ENCODE measurements at regions not wholly inside any gene's neighbourhood (a gene's known extent, or its start where the extent isn't known, plus 50 kb on each side); places are given as distances from the start of the nearest gene placed in this dataset.
A peak's percentile ranks its signal among the peaks of the same experiment; 100 is the strongest.

- no peak for DNase-seq (ENCODE audit: low read depth in 2 of 2)
Observed at GRCh38 chr1:212225416-212225815, 59.8 kb upstream of the PPP2R5A start.

GRCh38 chr1:212225871-212226302 lies 59.3 kb upstream of the PPP2R5A start:
- no peak for DNase-seq (ENCODE audit: low read depth in 2 of 2)

- no peak for DNase-seq (ENCODE audit: low read depth in 2 of 2)
Observed at GRCh38 chr1:212226467-212226866, 58.7 kb upstream of the PPP2R5A start.

GRCh38 chr1:212228076-212228475 lies 57.1 kb upstream of the PPP2R5A start:
- no peak for DNase-seq (ENCODE audit: low read depth in 2 of 2)

GRCh38 chr1:212228591-212229119 lies 56.6 kb upstream of the PPP2R5A start:
- no peak for DNase-seq (ENCODE audit: low read depth in 2 of 2)

GRCh38 chr1:212229654-212230053 lies 55.6 kb upstream of the PPP2R5A start:
- no peak for DNase-seq (ENCODE audit: low read depth in 2 of 2)

GRCh38 chr1:212230329-212230728 lies 54.9 kb upstream of the PPP2R5A start:
- no peak for DNase-seq (ENCODE audit: low read depth in 2 of 2)

- no peak for DNase-seq (ENCODE audit: low read depth in 2 of 2)
Observed at GRCh38 chr1:212231372-212231771, 53.8 kb upstream of the PPP2R5A start.

- DNase-seq (ENCODE audit: low read depth in 2 of 2): no peak
Observed at GRCh38 chr1:212232090-212232489, 53.1 kb upstream of the PPP2R5A start.

- no peak for DNase-seq (ENCODE audit: low read depth in 2 of 2)
Observed at GRCh38 chr1:212233321-212233720, 51.9 kb upstream of the PPP2R5A start.

- peak in 1 of 2 experiments; percentile 11 for DNase-seq (ENCODE audit: low read depth in 2 of 2)
Observed at GRCh38 chr1:212234431-212235395, 50.5 kb upstream of the PPP2R5A start.
